ENCODE measurements at regions not wholly inside any gene's neighbourhood (a gene's known extent, or its start where the extent isn't known, plus 50 kb on each side); places are given as distances from the start of the nearest gene placed in this dataset.

DNA sequence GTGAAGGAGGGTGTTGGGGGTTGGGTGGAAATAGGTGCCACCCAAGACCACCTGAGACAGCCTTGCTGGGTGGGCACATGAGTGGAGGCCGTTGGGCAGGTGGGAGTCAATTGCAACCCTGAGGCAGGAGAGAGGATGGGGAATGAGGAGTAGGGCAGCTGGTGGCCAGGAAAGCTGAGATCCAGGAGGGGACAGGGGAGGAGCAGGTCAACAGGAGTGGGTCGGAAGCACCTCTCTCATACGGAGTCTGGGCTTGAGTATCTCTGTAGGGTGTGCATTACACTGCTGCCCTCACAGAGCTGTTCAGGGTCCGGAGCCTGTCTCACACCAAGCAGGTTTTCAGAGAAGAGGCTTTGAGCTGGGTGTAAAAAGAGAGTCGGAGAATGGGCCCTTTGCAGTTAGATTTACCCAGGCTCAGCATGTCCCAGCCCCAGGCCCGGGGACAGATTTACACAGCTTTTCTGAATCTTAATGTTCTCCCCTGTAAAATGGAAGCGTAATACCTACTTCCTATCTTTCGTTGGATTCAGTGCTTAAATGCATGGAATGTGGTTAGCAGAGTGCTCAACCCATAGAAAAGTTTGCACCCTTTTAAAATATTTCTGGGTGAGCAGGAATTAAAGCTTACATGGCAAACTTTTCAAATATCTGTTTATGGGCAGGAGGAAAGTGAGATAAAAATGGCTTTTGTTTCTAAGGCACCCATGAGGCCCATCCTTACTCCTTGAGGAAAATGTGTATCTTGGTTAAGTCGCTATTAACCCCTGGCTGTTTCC is 144.0 kb upstream of the MYCN start:
- no peak for DNase-seq

DNA sequence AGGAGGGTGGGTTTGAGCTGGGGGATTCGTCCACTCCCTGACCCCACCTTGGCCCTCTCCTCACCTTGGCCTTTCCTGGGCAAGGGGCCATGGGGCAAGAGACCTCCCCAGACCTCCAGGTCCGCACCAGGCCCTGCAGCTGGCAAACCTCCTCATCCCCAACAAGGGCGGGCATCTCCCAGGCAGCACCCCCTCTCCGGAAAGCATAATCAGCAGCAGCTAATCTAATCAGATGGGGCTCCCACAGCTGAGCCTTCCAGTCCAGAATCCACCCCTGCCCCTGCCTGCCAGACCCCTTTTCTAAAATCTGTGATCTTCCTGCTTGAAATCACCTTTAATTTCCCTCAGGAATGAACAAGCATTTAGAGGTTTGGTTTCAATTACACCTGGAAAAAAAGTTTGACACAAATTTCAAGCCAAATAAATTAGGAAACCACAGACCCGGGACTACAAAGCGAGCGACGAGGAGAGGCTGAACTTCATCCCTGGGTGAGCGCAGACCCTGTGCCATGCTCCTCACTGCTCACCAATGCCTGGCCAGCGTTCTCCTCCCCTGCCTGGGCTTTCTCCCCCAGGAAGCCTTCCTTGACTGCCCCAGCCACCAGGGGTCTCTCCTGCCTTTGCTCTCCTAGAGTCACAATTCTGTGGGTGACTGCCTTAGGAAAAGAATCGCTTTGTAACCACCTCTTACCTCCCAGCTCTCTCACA is 143.0 kb upstream of the MYCN start:
- DNase-seq: peak; percentile 15

DNA sequence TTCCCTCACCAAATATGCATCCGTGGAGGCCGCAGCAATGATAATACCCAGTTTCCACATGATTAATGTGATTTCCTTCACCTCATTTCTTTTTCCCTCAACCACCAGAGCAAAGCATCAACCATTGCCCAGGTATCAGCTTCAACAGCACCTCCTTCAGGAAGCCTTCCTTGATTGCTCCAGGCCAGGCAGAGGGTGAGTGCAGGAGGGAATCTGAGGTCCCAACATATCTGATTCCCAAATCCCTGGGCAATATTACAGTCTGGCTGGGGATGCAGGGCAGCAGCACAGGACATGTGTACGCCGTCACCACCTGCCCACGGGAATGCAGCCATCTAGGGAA is 142.4 kb upstream of the MYCN start:
- no peak for DNase-seq

DNA sequence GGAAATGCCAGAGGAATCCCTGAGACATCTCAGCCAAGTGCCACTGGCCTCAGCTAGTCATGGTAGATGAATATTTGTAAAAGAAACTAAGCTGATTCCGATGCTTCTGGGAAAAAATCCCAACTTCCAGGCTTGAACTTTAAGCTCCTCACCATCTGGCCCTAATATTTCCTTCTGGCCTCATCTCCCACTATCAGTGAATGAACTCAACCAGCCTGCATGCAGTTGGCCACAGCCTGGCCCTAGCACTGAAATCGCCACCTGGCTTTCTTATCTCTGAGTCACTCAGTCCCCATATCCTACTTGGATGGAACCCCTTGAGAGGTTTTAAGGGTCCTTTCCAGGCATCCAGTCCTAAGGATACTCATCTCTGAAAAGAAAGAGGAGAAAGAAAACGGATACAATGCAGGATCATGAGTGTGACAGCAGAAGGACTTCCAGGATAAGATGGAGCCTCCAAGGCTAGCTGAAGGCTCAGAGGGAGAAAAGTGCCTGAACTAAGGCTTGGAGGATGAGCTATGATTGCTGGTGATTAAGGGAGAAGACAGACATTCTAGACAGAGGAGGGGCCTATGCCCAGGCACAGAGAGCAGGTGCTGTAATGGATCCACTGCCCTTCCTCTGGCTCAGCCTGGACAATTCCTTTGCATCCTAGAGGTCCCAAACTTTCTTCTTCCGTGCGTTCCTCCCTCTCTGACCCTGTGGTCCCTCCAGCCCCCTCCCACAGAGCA is 141.5 kb upstream of the MYCN start:
- DNase-seq: peak; percentile 68

DNA sequence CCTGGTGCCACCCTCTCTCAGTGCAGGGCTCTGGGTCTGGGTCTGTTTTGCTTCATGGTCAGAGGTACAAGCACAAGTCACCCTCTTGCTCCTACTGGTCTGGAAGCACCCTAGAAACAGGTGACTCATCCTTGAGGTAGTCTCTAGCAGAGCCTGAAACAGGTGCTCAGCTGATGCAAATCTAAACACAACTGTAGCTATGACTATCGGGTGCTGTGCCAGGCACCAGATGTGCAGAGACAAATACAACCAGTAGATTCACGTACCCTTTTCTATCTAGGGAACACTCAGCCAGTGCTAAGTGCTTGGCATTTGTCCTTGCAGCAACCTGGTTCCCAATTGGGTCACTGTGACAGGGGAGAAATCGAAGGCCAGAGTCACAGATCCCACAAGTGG is 140.9 kb upstream of the MYCN start:
- DNase-seq: peak; percentile 91

DNA sequence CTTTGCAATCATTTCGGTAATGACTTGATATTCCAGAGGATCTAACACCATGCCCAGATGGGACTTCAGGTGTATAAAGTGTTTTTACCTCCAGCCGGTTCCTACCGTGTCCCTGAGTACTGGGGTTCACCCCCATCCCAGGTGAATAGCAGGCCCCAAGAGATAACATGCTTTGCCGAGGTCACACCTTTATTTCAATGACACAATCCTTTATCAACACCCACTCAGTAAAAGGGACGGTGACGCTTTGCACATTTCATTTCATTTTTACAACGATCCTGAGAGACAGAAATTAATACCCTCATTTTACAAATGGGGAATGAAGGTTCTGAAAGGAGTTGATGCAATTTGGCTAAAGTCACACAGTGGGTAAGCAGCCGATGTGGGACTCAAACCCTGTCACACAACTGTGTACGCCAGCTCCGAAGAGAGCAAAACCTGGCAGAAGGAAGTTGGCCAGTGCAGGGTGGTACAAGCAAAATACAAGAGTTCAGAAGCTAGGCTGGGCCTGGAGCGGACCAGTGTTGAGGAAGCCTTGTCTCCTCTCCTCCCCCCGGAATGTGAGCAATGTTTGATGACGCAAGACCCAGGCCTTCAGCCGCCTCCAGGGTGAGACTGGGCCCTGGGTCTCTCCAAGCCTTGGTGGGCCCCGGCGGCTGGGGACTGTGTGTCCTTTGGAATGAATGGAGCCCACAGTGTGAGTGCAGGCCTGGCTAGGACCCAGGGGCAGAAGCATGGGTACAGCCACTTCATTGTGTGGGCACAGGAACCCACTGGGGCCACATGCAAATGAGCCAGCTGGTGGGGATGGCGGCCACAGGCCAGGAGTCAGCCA is 139.6 kb upstream of the MYCN start:
- no peak for DNase-seq

DNA sequence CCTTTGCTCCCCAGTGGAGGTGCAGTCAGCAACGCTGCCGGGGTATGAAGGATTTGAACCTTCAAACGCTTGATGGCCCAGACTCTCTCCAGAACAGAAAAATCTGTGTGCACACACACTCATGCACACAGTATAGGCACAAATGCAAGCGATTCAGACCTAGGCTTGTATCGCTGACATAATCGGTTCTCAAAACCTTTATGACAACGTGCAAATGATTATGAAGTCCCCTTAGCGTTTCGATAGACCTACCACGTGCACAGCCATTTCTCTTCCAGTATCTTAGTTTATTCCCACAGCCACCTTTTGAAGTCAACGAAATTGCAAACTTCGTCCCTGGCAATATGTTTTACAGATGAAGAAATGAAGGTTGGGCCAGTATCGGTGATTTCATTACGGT is 138.9 kb upstream of the MYCN start:
- DNase-seq: no peak

DNA sequence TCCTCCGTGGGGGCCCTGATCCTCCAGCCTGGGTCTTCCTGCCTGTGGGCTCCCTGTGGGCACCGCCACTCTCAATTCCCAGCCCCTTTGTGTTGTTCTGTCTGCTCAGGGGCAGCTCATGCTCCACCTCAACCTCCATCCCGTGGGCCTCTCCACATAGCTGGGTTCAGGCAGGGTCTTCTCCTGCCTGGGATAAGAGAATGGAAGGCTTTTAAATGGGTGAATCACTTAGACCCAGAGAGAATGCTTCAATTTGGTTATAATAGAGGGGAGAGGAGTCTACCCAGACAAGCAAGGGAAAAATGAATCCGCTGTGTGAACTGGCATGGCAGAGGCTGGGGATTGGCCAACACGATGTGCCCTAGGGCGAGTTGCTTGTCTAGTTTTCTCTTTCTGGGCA is 138.4 kb upstream of the MYCN start:
- no peak for DNase-seq

DNA sequence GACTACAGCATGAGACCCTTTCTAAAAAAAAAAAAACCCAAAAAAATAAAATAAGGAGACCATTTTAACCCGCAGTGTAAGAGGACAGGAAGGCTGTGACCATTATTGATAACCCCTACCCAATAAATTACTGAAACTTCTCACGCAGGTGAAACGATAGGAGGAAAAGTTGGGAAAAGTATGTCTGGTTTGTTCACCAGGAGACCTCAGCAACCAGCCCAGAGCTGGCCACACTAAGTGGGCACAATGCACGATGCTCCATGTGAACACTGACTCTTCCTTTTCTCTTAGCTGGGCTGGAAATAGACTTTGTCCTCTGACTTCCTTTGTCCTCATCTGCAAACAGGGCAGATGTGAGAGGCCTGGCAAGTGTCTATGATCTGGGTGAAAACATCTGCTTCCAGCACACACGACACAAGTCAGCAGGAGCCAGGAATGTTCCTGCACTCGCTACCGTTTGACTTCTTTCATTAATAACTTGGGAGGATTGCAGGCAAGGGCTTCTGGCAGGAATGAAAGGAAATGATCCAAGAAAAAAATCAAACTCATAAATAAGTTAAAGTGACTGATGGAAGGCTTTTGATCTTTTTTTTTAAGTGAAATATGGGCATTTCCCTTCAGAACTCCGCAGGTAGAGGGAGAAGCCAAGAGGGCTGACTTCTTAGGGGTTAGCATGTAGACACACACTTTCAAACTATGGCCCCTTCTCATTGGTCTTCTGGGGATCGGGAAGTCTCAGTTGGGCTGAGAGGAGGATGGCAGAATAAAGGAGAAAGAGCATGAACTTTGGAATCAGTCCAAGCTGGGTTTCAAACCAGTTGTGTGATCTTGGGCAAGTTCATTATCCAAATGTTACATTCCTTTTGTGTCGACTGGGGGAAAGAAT is 137.4 kb upstream of the MYCN start:
- DNase-seq: peak; percentile 15

DNA sequence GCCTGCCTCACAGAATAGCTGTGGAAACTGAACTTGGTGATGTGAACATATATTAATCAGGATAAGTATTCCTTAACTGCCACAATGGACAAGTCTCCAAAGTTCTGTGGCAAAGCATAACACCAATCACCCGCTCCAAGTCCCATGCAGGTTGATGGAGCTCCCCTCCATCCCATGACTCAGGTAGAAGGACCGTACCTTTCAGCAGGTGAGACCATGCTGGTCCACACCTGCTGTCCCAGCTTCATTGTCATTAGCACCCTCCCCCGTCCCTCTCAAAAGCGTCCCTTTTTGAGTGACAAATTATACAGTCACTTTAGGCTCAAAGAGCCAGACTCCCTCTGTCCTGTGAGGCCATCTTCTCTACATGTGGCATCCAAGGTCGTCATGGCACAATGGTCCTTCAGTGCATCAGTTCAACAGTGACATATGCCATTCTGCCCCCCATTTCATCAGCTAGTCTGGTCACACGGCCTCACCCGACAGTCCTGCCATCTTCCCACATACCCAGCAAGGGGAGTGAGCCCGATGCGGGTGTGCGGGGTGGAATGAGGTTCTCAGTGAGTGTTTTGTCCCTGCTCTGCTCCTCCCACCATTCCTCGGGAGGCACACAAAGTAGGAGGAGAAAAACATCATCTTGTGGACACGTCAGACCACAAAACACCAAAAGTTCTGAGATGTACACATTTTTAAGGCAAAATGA is 136.7 kb upstream of the MYCN start:
- DNase-seq: no peak

DNA sequence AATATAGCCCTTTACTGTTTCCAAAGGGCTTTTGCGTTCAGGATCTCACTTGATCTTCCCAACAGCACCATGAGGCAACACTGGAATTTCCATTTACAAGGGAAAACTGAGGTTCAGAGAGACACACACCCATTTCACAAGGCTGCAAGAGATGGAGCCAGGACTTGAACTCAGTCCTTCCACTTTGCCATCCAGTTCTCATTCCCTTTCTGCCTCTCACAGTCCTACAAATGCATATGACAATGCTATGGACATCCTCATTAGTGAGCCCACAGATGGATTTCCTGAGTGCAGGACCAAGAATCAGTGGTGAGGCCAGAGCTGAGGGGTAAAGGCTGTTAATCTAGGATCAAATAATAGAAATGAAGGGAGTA is 136.1 kb upstream of the MYCN start:
- no peak for DNase-seq

DNA sequence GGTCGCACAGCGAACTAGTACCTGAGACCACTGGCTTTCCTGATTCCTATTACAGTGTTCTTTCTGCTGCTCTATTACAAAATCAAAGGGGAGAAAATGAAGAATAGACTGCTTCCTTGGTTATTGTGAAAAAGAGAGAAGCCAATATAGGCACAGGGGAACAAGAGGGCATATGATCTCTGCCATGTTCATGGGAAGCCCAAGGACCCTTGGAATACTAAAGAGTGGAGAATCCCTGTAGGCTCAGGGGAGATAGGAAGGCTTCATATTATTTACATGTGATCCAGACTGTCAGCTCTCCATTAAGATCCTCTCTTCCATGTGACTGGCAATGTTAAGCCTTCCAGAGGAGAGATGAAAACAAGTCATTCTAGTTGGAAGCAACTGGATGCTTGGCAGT is 135.7 kb upstream of the MYCN start:
- DNase-seq: no peak

DNA sequence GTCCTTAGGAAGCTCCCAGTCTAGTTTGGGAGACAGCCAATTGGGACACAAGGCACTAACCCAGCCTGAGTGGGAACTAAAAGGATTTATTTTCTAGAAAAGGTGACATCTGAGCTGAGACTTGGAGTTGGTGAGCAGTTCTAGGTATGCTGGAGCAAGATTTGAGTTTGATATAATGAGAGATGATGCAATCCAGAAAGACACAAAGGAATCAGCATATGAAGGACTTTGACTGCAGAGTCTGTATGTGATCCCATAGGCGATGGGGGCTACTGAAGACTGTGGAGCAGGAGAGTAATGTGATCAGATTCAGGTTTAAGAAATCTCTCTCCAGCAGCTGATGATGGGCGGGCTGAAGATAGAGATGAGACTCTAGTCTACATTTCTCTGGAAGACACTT is 135.1 kb upstream of the MYCN start:
- DNase-seq: no peak

DNA sequence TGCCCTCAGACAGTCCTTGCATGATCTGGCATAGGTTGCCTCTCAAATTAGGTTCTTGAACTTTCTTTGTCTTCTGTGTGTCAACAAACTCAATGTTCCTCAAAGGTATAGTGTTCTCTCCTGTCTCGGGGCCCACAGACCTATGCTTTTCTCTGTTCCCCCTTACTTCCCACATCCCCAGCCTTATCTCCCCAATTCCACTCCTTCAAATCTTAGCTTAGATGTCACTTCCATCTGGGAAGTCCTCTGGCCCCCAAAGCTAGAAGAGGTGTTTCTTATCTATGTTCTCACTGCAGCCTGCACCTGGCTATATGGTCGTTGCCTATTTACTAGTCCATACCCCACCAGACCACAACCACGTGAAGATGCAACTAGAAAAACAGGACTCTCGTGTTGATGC is 134.6 kb upstream of the MYCN start:
- no peak for DNase-seq

DNA sequence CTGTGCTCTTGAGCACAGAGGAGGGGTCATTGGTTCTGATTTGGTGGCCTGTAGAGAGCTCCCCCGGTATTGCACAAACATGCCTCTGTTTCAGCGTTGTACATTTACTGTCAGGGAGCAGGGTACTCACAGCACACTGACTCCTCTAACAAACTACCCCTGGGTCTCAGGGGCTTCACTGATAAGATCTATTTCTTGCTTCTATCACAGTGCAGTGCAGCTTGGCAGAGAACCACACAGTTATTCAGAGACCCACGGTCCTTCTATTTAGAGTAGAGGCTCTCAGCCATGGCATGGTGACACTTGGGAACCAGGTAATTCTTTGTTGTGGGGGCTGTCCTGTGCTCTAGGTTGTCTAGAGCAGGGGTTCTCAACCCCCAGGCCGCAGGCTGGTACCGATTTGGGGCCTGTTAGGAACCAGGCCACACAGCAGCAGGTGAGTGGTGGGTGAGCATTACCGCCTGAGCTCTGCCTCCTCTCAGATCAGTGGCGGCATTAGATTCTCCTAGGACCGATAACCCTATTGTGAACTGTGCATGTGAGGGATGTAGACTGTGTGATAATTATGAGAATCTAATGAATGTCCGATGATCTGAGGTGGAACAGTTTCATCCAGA is 133.4 kb upstream of the MYCN start:
- no peak for DNase-seq

DNA sequence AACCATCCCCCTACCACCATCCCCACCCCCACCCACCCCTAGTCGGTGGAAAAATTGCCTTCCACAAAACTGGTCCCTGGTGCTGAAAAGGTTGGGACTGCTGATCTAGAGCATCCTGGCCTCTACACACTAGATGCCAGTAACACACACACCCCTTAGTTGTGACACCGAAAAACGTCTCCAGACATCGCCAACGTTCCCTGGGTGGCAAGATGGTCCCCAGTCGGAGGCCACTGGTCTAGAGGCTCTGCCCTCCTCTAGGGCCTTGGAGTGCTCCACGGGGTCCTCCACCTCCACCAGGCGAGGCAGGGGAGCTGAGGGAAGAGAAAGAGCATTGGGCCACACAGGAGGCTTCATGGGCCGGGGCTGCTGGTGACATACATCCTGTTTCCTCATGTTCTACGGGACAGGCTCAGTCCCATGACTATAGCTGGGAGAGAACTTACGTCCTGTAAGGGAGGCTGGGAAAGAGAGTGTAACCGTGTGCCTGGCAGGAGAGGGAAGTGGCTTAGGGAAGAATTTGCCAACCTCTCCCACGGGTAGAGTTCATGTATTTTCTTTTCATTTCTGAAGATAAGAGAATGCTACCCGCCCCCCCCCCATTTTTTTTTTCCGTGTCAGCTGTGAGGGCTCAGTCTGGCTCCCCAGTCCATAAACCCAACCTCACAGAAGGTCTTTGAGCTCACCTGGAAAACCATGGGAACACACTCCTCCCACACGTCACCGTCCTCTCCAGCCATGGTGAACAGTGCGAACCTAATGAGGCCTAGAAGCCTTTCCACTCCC is 132.7 kb upstream of the MYCN start:
- no peak for DNase-seq

DNA sequence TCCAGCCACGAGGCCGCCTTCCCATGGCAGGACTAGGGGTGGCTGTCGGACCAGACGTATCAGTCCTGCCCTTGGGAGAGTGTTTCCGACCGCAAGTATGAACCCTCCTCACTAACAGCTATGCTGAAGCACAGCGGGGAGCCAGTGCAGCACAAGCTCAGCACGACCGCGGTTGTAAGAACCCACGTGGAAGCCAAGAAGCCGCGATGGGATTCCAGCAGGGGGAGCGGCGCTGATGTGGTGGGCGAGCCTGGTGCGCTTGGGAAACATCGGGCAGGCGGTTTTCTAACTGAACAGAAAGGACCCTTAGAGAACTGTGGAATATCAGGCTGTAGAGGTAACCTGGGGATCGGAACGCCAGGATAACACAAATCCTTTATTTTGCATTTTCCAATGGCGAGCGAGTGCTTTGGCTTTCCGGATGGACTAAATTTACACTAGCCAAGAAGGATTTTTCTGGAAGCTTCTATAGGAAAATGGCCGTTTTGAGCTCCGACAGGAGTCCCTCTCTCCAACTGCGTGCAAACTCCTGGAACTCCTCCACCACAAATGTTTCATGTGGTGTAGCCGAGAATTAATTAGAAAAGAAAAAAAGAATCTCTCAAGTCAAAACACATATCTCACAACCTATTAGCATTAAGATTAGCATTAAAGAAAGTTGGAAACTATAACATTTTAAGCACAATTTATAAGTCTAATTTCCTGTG is 132.0 kb upstream of the MYCN start:
- no peak for DNase-seq

DNA sequence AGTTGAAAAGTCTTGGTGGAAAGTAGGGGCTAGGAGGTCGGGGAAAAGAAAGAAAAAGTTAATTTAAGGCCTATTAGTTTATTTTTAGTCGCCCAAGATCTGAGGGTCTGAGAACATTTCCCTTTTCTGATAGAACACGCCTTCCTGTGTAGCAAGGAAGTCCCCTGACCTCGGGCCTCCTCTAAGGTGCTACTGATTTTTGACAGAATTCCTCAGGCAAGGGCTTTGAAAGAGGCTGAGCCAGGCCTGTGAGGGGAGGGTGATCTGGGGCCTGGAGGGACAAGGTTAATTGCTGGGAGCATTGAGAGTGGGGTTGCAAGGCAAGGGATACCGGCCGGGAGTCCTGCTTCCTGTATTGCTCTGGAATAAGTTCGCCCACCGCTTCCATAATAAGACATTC is 131.4 kb upstream of the MYCN start:
- DNase-seq: no peak

DNA sequence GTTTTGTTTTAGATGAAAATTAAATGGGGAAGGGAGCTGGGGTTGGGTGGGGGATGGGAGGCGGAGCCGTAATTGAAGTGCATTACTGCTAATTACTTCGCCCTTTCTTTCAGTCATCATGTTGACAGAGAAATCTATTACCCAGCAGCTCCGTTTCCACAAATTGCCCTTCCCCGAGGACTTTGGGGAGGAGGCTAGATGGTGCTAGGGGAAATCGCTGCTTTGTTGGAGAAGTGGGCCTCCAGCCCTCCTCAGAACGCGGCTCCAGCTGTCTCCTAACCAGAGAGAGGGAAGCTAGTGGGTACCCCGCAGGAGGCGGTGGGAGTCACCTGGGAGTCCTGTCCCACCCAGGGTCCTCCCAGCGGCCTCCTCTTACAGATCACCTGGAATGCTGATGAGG is 130.9 kb upstream of the MYCN start:
- no peak for DNase-seq

Measured in DMS53 (cell line).